ENCODE measurements at regions not wholly inside any gene's neighbourhood (a gene's known extent, or its start where the extent isn't known, plus 50 kb on each side); places are given as distances from the start of the nearest gene placed in this dataset.

GRCh38 chr11:43217849-43218248 is 93.9 kb upstream of the API5 start:
- TF ChIP-seq, protein P1, sequence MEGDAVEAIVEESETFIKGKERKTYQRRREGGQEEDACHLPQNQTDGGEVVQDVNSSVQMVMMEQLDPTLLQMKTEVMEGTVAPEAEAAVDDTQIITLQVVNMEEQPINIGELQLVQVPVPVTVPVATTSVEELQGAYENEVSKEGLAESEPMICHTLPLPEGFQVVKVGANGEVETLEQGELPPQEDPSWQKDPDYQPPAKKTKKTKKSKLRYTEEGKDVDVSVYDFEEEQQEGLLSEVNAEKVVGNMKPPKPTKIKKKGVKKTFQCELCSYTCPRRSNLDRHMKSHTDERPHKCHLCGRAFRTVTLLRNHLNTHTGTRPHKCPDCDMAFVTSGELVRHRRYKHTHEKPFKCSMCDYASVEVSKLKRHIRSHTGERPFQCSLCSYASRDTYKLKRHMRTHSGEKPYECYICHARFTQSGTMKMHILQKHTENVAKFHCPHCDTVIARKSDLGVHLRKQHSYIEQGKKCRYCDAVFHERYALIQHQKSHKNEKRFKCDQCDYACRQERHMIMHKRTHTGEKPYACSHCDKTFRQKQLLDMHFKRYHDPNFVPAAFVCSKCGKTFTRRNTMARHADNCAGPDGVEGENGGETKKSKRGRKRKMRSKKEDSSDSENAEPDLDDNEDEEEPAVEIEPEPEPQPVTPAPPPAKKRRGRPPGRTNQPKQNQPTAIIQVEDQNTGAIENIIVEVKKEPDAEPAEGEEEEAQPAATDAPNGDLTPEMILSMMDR (IDR thresholded peaks at IDR 0.05) = no peak
- no peak for TF ChIP-seq POLR2AphosphoS5 (IDR thresholded peaks at IDR 0.05; ENCODE audit: low read depth, low read length)

Measured in Panc1 (cell line).